ENCODE measurements at regions not wholly inside any gene's neighbourhood (a gene's known extent, or its start where the extent isn't known, plus 50 kb on each side); places are given as distances from the start of the nearest gene placed in this dataset.

GRCh38 chr1:88210103-88210787, 473.8 kb upstream of the PKN2 start:
- Histone ChIP-seq H3K36me3 (ENCODE audit: control insufficient read depth in 2 of 2, insufficient read depth in 2 of 2, low read length in 1 of 2) (no peaks in the 10 kb centered on the region), H3K9ac (ENCODE audit: control insufficient read depth, insufficient read depth, low read length) (no peak overlapping the region), H2AFZ (ENCODE audit: control insufficient read depth, low read depth, low read length) (no peak overlapping the region), H3K27ac (ENCODE audit: control insufficient read depth, insufficient read depth) (no peak overlapping the region), H3K4me1 (ENCODE audit: control insufficient read depth, insufficient read depth, low read length) (no peaks in the 10 kb centered on the region), H3K27me3 (replicated peaks in 1 of 2; ENCODE audit: control insufficient read depth in 2 of 2, insufficient read depth in 2 of 2, low read length in 1 of 2) (no peaks in the 10 kb centered on the region), H3K79me2 (ENCODE audit: control insufficient read depth, insufficient read depth, low read length) (no peaks in the 10 kb centered on the region), H4K20me1 (ENCODE audit: control insufficient read depth, insufficient read depth) (no peaks in the 10 kb centered on the region), H3K4me3 (no peak overlapping the region), H3K9me3 (replicated peaks; ENCODE audit: control insufficient read depth, insufficient read depth, low read length) (no peaks in the 10 kb centered on the region), H3K4me2 (ENCODE audit: control insufficient read depth, insufficient read depth) (no peak overlapping the region)
- intact Hi-C loops (cut with micrococcal nuclease; ENCODE audit: unreplicated experiment) (no loop called here), in situ Hi-C loops (cut with MboI) (no loop called here)
- no TSS peak for BruUV-seq (replicated peaks)
- CTCF ChIA-PET: interaction anchor here (1.0 kb wide), 1 partner anchor 10 kb away, joined by 3 read pairs; no protein-coding TSS in a partner anchor
- 2% methylated on average over 2 of the region's 2 CpGs for WGBS (ENCODE audit: insufficient coverage, insufficient replicate concordance, low lambda C conversion rate, missing lambda C conversion rate)
- FAIRE-seq (no peak), DNase-seq (ENCODE audit: low read depth, low spot score) (no peak), ATAC-seq (no peak; the same call in 2 of the 3 replicates)
- RAD21 ChIA-PET (ENCODE audit: unreplicated experiment): no interaction called here
- SMC1A ChIA-PET (ENCODE audit: uncharacterized antibody, unreplicated experiment): no interaction called here
- TF ChIP-seq ESRRA (IDR thresholded peaks at IDR 0.05; ENCODE audit: low read length): no peak
- no peak for TF ChIP-seq ZNF217 (IDR thresholded peaks at IDR 0.05)
- TF ChIP-seq EED (IDR thresholded peaks at IDR 0.05; ENCODE audit: low read depth): no peak
- TF ChIP-seq BHLHE40 (IDR thresholded peaks at IDR 0.05; ENCODE audit: borderline replicate concordance in 1 of 2, low read depth in 2 of 2, low read length in 1 of 2): no peak
- TF ChIP-seq ZNF687 (IDR thresholded peaks at IDR 0.05): no peak
- TF ChIP-seq CBX3 (IDR thresholded peaks at IDR 0.05; ENCODE audit: borderline replicate concordance, low read depth): no peak
- no peak for TF ChIP-seq JUND (IDR thresholded peaks at IDR 0.05; ENCODE audit: low read depth, low read length)
- no peak for TF ChIP-seq SKIL (IDR thresholded peaks at IDR 0.05; ENCODE audit: low read depth, poor library complexity, severe bottlenecking)
- POLR2A ChIA-PET: no interaction called here

All from GM12878 (cell line).